ENCODE measurements at regions not wholly inside any gene's neighbourhood (a gene's known extent, or its start where the extent isn't known, plus 50 kb on each side); places are given as distances from the start of the nearest gene placed in this dataset.

- DNase-seq (no peak), ATAC-seq (no peak)
- Mint-ChIP-seq H3K4me3 (no peak overlapping the region), H3K36me3 (ENCODE audit: low read depth) (no peaks in the 10 kb centered on the region), H3K27me3 (ENCODE audit: low read depth) (peaks cover 10% of the 10 kb centered on the region), H3K27ac (no peak overlapping the region), H3K9me3 (ENCODE audit: insufficient read depth) (no peaks in the 10 kb centered on the region), H3K4me1 (ENCODE audit: low read depth) (no peaks in the 10 kb centered on the region)
- ChIA-PET POLR2A (no interaction called here), CTCF (no interaction called here)
These were observed 252.1 kb downstream of the CDCA7 start for GRCh38 chr2:173606619-173607248.

GRCh38 chr2:173607606-173608311, 253.1 kb downstream of the CDCA7 start:
- ChIA-PET CTCF (no interaction called here), POLR2A (no interaction called here)
- no peak overlapping the region for H3K27ac Mint-ChIP-seq
- no peaks in the 10 kb centered on the region for H3K4me1 Mint-ChIP-seq (ENCODE audit: low read depth)
- DNase-seq (no peak), ATAC-seq (no peak)
- peaks cover 10% of the 10 kb centered on the region for H3K27me3 Mint-ChIP-seq (ENCODE audit: low read depth)
- no peaks in the 10 kb centered on the region for H3K9me3 Mint-ChIP-seq (ENCODE audit: insufficient read depth)
- no peaks in the 10 kb centered on the region for H3K36me3 Mint-ChIP-seq (ENCODE audit: low read depth)
- H3K4me3 Mint-ChIP-seq = no peak overlapping the region

- no peak overlapping the region for H3K4me3 Mint-ChIP-seq
- H3K9me3 Mint-ChIP-seq (ENCODE audit: insufficient read depth) = no peaks in the 10 kb centered on the region
- H3K4me1 Mint-ChIP-seq (ENCODE audit: low read depth) = no peaks in the 10 kb centered on the region
- ATAC-seq = no peak
- POLR2A ChIA-PET = no interaction called here
- no peak for DNase-seq
- no peak overlapping the region for H3K27ac Mint-ChIP-seq
- no peaks in the 10 kb centered on the region for H3K36me3 Mint-ChIP-seq (ENCODE audit: low read depth)
- H3K27me3 Mint-ChIP-seq (ENCODE audit: low read depth) = peaks cover 15% of the 10 kb centered on the region
- CTCF ChIA-PET = no interaction called here
These were observed 256.4 kb downstream of the CDCA7 start for GRCh38 chr2:173611121-173611520.

GRCh38 chr2:173612354-173612753, 257.7 kb downstream of the CDCA7 start:
- Mint-ChIP-seq H3K9me3 (ENCODE audit: insufficient read depth) (no peaks in the 10 kb centered on the region), H3K4me1 (ENCODE audit: low read depth) (no peaks in the 10 kb centered on the region), H3K36me3 (ENCODE audit: low read depth) (no peaks in the 10 kb centered on the region), H3K4me3 (no peak overlapping the region), H3K27ac (no peak overlapping the region), H3K27me3 (ENCODE audit: low read depth) (peaks cover 12% of the 10 kb centered on the region)
- POLR2A ChIA-PET = no interaction called here
- no peak for DNase-seq
- ATAC-seq = no peak
- CTCF ChIA-PET = no interaction called here

- no peak for DNase-seq
- CTCF ChIA-PET = no interaction called here
- Mint-ChIP-seq H3K27me3 (ENCODE audit: low read depth) (peaks cover 11% of the 10 kb centered on the region), H3K36me3 (ENCODE audit: low read depth) (no peaks in the 10 kb centered on the region), H3K9me3 (ENCODE audit: insufficient read depth) (no peaks in the 10 kb centered on the region), H3K4me3 (no peak overlapping the region), H3K4me1 (ENCODE audit: low read depth) (no peaks in the 10 kb centered on the region), H3K27ac (no peak overlapping the region)
- POLR2A ChIA-PET = no interaction called here
- ATAC-seq = no peak
These were observed 258.7 kb downstream of the CDCA7 start for GRCh38 chr2:173613386-173613785.

GRCh38 chr2:173614265-173614930, 259.7 kb downstream of the CDCA7 start:
- H3K4me3 Mint-ChIP-seq = no peak overlapping the region
- H3K36me3 Mint-ChIP-seq (ENCODE audit: low read depth) = no peaks in the 10 kb centered on the region
- ATAC-seq (no peak), DNase-seq (no peak)
- POLR2A ChIA-PET = no interaction called here
- no peaks in the 10 kb centered on the region for H3K9me3 Mint-ChIP-seq (ENCODE audit: insufficient read depth)
- H3K27me3 Mint-ChIP-seq (ENCODE audit: low read depth) = peaks cover 11% of the 10 kb centered on the region
- no peak overlapping the region for H3K27ac Mint-ChIP-seq
- CTCF ChIA-PET = interaction anchor here (1.3 kb wide), 1 partner anchor 10 kb away, joined by 3 read pairs; no protein-coding TSS in a partner anchor
- no peaks in the 10 kb centered on the region for H3K4me1 Mint-ChIP-seq (ENCODE audit: low read depth)

- no peak for ATAC-seq
- Mint-ChIP-seq H3K27ac (no peak overlapping the region), H3K4me3 (no peak overlapping the region), H3K4me1 (ENCODE audit: low read depth) (no peaks in the 10 kb centered on the region), H3K9me3 (ENCODE audit: insufficient read depth) (no peaks in the 10 kb centered on the region), H3K27me3 (ENCODE audit: low read depth) (no peaks in the 10 kb centered on the region), H3K36me3 (ENCODE audit: low read depth) (no peaks in the 10 kb centered on the region)
- CTCF ChIA-PET = no interaction called here
- DNase-seq = no peak
- POLR2A ChIA-PET = no interaction called here
These were observed 269.0 kb downstream of the CDCA7 start for GRCh38 chr2:173623438-173624319.

GRCh38 chr2:173625315-173625714, 270.6 kb downstream of the CDCA7 start:
- H3K4me3 Mint-ChIP-seq = no peak overlapping the region
- ChIA-PET CTCF (no interaction called here), POLR2A (no interaction called here)
- ATAC-seq = no peak
- H3K36me3 Mint-ChIP-seq (ENCODE audit: low read depth) = no peaks in the 10 kb centered on the region
- DNase-seq = no peak
- no peaks in the 10 kb centered on the region for H3K27me3 Mint-ChIP-seq (ENCODE audit: low read depth)
- no peaks in the 10 kb centered on the region for H3K9me3 Mint-ChIP-seq (ENCODE audit: insufficient read depth)
- H3K4me1 Mint-ChIP-seq (ENCODE audit: low read depth) = no peaks in the 10 kb centered on the region
- no peak overlapping the region for H3K27ac Mint-ChIP-seq

GRCh38 chr2:173629076-173629475, 274.4 kb downstream of the CDCA7 start:
- ChIA-PET POLR2A (no interaction called here), CTCF (no interaction called here)
- peaks cover 3% of the 10 kb centered on the region for H3K27me3 Mint-ChIP-seq (ENCODE audit: low read depth)
- no peak overlapping the region for H3K4me3 Mint-ChIP-seq
- no peaks in the 10 kb centered on the region for H3K36me3 Mint-ChIP-seq (ENCODE audit: low read depth)
- ATAC-seq (no peak), DNase-seq (no peak)
- H3K27ac Mint-ChIP-seq = no peak overlapping the region
- H3K4me1 Mint-ChIP-seq (ENCODE audit: low read depth) = no peaks in the 10 kb centered on the region
- no peaks in the 10 kb centered on the region for H3K9me3 Mint-ChIP-seq (ENCODE audit: insufficient read depth)

- no peak for ATAC-seq
- ChIA-PET POLR2A (no interaction called here), CTCF (no interaction called here)
- H3K36me3 Mint-ChIP-seq (ENCODE audit: low read depth) = no peaks in the 10 kb centered on the region
- H3K27ac Mint-ChIP-seq = no peak overlapping the region
- no peak for DNase-seq
- no peaks in the 10 kb centered on the region for H3K4me1 Mint-ChIP-seq (ENCODE audit: low read depth)
- peaks cover 8% of the 10 kb centered on the region for H3K27me3 Mint-ChIP-seq (ENCODE audit: low read depth)
- no peak overlapping the region for H3K4me3 Mint-ChIP-seq
- H3K9me3 Mint-ChIP-seq (ENCODE audit: insufficient read depth) = no peaks in the 10 kb centered on the region
These were observed 275.9 kb downstream of the CDCA7 start for GRCh38 chr2:173630425-173631126.

- Mint-ChIP-seq H3K4me3 (no peak overlapping the region), H3K9me3 (ENCODE audit: insufficient read depth) (no peaks in the 10 kb centered on the region), H3K36me3 (ENCODE audit: low read depth) (no peaks in the 10 kb centered on the region), H3K4me1 (ENCODE audit: low read depth) (no peaks in the 10 kb centered on the region), H3K27ac (no peak overlapping the region), H3K27me3 (ENCODE audit: low read depth) (peaks cover 8% of the 10 kb centered on the region)
- ChIA-PET CTCF (no interaction called here), POLR2A (no interaction called here)
- ATAC-seq (no peak), DNase-seq (no peak)
These were observed 276.4 kb downstream of the CDCA7 start for GRCh38 chr2:173631127-173631460.

- DNase-seq (no peak), ATAC-seq (no peak)
- H3K4me1 Mint-ChIP-seq (ENCODE audit: low read depth) = no peaks in the 10 kb centered on the region
- H3K4me3 Mint-ChIP-seq = no peak overlapping the region
- H3K27me3 Mint-ChIP-seq (ENCODE audit: low read depth) = peaks cover 2% of the 10 kb centered on the region
- POLR2A ChIA-PET = no interaction called here
- H3K27ac Mint-ChIP-seq = no peak overlapping the region
- no peaks in the 10 kb centered on the region for H3K36me3 Mint-ChIP-seq (ENCODE audit: low read depth)
- CTCF ChIA-PET = no interaction called here
- H3K9me3 Mint-ChIP-seq (ENCODE audit: insufficient read depth) = no peaks in the 10 kb centered on the region
These were observed 289.5 kb downstream of the CDCA7 start for GRCh38 chr2:173644146-173644545.
